GM18508 (cell line): ENCODE measurements at regions not wholly inside any gene's neighbourhood (a gene's known extent, or its start where the extent isn't known, plus 50 kb on each side); places are given as distances from the start of the nearest gene placed in this dataset.
"Not testable (repeated sequence)": the region's sequence is repeated elsewhere in the genome, so short reads cannot be mapped to it uniquely, and the experiment has no call there.

Experiments used
- ATAC-seq: cut with Tn5 transposase; IDR thresholded peaks from one replicate; pipeline ENCODE4 v1.9.1; 2021; ENCODE audit warnings: moderate number of reproducible peaks; ENCODE audit not compliant: insufficient read depth, unreplicated experiment

DNA sequence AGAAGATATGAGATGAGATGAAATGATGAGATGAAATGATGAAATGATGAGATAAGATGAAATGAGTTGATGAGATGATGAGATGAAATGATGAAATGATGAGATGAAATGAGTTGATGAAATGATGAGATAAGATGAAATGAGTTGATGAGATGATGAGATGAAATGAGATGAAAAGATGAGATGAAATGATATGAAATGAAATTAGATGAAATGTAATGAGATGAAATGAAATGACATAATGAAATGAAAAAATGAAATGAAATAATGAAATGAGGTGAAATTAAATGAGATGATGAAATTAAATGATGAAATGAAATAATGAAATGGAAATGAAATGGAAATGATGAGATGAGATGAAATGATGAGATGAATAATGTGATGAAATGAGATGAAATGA, 231.6 kb downstream of the GOLGA6L6 start:
- not testable (repeated sequence) for ATAC-seq

DNA sequence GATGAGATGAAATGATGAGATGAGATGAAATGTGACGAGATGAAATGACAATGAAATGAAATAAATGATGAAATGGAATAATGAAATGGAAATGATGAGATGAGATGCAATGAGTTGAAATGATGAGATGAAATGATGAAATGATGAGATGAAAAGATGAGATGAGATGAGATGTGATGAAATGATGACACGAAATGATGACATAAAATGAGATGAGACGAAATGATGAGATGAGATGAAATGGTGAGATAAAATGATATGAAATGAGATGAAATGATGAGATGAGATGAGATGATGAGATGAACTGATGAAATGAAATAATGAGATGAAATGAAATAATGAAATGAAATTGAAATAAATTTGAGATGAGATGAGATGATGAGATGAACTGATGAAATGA, 232.2 kb downstream of the GOLGA6L6 start:
- ATAC-seq: not testable (repeated sequence)

DNA sequence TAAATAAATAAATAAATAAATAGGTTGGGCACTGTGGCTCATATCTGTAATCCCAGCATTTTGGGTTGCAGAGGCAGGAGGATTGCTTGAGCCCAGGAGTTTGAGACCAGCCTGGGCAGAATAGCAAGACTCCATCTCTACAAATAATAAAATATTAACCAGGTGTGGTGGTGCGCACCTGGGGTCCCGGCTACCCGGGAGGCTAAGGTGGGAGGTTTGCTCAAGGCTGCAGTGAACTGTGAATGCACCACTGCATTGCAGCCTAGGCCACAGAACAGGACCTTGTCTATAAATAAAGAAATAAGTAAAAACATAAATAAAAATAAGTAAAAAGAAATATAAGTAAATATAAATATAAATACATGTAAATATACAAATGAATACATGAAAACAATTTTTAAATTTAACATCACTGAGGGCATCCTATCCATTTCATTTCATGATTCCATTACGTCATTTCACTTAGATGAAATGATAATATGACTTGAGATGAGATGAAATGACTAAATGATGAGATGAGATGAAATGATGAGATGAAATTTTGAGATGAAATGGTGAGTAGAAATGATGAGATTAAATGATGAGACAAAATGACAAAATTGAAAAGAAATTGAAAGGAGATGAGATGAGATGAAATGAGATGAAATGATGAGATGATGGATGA, 233.4 kb downstream of the GOLGA6L6 start:
- not testable (repeated sequence) for ATAC-seq

DNA sequence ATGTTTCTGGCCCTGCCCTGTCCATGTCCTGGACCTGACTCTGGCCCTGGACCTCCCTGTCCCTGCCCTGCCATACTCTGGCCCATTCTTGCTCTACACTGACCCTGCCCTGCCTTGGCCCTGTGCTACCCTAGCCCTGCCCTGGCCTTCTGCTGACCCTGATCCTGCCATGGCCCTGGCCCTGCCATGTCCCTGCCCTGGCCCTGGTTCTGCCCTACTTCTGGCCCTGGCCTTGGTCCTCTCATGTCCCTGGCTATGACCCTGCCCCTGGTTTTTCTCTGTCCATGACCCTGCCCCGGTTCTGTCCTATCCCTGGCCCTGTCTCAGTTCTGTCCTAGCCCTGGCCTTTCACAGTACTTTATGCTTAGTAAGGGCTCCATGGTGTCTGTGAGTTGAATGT, 234.5 kb downstream of the GOLGA6L6 start:
- not testable (repeated sequence) for ATAC-seq

DNA sequence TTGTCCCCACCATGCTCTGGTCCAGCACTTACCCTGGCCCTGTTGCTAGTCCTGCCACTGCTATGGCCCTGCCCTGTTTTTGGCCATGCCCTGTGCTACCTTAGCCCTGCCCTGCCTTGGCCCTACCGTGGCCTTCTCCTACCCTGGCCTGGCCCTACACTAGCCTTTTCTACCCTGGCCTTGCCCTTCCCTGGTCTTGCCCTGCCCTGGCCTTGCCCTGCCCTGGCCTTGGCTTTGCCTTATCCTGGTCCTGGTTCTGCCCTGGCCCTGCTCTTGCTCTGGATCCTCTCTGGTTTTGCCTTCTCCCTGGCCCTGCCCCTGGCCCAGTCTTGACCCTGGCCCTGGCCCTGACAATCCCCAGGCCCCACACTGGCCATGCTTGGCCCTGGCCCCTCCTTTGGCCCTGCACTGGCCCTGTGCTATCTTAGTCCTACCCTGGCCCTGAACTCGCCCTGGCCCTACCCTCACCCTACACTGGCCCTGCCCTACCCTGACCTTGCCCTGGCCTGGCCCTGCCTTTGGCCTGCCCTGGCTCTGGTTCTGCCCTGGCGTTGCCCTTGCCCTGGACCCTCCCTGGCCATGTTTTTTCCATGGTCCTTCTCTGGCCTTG, 235.0 kb downstream of the GOLGA6L6 start:
- ATAC-seq: not testable (repeated sequence)

DNA sequence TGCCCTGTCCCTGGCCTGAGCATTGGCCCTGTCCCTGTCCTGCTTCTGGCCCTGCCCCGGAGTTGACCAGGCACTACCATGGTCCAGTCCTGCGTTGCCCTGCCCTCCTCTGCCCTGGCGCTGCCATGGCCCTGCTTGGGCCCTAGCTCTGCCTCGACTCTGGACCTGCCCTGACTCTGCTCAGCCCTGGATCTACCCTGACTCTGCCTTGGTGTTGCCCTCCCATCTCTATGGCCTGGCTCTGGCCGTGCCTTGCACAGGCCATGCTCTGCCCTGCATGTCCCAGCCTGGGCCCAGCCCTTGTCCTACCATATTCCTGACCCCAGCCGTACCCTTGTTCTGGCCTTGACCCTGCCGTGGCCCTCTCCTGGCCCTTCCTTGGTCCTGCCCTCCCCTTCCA, 235.7 kb downstream of the GOLGA6L6 start:
- not testable (repeated sequence) for ATAC-seq

GRCh38 chr15:20305015-20305465, 236.6 kb downstream of the GOLGA6L6 start:
- ATAC-seq: not testable (repeated sequence)

- ATAC-seq: not testable (repeated sequence)
Measured at GRCh38 chr15:20304282-20305014, 237.2 kb downstream of the GOLGA6L6 start.

GRCh38 chr15:20303248-20304171, 238.1 kb downstream of the GOLGA6L6 start:
- not testable (repeated sequence) for ATAC-seq

- ATAC-seq: not testable (repeated sequence)
Measured at GRCh38 chr15:20302141-20303069, 239.2 kb downstream of the GOLGA6L6 start.

- ATAC-seq: not testable (repeated sequence)
Measured at GRCh38 chr15:20301471-20302081, 240.0 kb downstream of the GOLGA6L6 start.

- ATAC-seq: not testable (repeated sequence)
Measured at GRCh38 chr15:20301041-20301390, 240.6 kb downstream of the GOLGA6L6 start.

DNA sequence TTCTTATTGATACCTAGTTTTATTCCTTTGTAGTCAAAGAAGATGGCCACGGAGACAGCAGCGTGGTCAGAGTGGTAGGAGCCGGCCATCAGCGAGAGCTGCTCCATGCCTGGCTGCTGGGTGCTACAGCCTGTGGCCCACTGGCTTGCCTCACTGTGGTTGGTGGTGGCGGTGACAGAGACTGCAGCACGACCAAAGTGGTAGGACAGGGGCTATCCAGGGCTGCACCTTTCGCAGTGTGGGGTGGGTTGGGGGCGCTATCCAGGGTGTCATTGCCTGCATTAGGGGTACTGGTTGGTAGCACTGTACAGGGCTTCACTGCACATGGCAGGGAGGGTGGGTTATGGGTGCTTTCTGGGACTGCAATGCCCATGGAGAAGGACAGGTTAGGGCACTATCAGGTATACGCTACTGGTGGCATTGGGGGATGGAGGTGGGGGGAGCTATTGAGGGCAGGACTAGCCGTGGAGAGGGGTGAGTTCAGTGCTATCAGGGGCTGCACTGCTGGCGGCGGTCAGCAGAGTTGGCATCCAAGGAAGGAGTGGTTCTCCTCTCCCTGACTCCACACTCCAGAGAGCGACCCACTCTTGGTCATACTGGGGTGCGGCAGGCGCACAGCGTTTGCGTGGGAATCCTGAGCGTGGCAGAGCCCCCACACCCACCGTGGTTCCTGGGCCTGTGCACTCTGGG, 241.1 kb downstream of the GOLGA6L6 start:
- not testable (repeated sequence) for ATAC-seq

GRCh38 chr15:20297603-20298123, 243.9 kb downstream of the GOLGA6L6 start:
- ATAC-seq: not testable (repeated sequence)

GRCh38 chr15:20296261-20296660, 245.3 kb downstream of the GOLGA6L6 start:
- not testable (repeated sequence) for ATAC-seq

DNA sequence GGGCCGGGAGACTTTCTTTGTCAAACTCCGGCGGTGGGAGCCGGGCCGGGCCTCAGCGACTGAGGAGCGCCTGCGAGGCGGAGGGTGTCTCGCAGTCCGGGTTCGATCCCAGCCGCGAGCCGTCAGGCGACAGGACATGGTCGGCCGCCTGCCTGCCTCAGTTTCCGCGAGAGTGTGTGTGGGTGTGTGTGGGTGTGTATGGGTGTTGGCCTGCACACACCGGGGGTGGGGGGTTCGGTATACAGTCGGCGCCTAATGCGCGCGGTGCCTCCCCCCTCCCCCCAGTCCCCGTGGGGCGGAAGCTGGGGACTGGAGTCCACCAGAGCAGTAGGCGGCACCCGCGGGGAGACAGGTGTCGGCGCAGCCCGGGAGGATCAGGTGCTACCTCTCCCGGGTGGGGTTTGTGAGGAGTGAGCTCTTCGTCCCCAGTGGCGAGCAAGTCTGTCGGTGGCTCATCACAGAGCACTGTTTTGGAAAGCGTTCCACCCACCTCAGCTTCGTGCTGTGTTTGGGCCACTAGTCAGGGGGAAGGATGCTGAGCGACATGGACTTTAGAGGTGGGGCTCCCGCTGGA, 246.3 kb downstream of the GOLGA6L6 start:
- ATAC-seq: no peak

GRCh38 chr15:20294651-20295237, 246.9 kb downstream of the GOLGA6L6 start:
- ATAC-seq: no peak
